ENCODE measurements at regions not wholly inside any gene's neighbourhood (a gene's known extent, or its start where the extent isn't known, plus 50 kb on each side); places are given as distances from the start of the nearest gene placed in this dataset.

DNA sequence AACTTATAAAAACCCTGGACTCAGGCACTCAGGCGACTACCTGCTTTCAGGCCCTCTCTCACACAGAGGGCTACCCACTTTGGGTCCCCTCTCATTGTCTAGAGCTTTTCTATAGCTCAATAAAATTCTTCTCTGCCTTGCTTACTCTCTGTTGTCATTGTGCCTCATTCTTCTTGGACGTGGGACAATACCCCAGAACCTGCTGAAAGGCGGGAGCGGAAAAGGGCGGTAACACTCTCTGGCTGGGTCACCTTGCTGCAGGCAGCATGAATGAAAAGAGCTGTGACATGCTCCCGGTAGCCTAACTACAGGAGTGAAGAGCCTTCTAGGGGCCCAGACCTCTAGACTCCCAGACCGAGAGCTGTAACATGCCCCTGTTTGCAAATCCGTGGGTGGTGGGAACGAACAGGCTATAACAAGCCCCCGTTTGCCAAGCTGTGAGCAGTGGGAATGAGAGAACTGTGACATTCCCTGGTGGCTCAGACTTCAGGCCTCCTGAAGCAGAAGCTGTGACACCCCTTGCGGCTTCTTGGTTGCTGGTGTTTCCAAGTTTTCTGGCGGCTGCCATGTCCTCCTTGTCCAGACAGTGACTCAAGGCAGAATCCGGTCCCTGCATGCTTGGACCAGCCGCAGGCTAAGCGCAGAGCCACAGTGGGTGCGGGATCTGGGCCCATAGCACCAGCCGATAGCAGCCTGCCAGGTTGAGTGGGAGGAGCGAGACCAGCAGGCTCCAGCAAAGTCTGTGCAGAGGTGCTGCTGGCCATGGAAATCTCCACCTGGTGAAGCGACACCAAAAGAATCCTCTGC lies 684.6 kb downstream of the ARAP2 start:
- TF ChIP-seq, protein P1, sequence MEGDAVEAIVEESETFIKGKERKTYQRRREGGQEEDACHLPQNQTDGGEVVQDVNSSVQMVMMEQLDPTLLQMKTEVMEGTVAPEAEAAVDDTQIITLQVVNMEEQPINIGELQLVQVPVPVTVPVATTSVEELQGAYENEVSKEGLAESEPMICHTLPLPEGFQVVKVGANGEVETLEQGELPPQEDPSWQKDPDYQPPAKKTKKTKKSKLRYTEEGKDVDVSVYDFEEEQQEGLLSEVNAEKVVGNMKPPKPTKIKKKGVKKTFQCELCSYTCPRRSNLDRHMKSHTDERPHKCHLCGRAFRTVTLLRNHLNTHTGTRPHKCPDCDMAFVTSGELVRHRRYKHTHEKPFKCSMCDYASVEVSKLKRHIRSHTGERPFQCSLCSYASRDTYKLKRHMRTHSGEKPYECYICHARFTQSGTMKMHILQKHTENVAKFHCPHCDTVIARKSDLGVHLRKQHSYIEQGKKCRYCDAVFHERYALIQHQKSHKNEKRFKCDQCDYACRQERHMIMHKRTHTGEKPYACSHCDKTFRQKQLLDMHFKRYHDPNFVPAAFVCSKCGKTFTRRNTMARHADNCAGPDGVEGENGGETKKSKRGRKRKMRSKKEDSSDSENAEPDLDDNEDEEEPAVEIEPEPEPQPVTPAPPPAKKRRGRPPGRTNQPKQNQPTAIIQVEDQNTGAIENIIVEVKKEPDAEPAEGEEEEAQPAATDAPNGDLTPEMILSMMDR (IDR thresholded peaks at IDR 0.05) = no peak
- TF ChIP-seq POLR2A (IDR thresholded peaks at IDR 0.05) = no peak

All from adrenal gland (tissue), 5 donors.